ENCODE measurements at regions not wholly inside any gene's neighbourhood (a gene's known extent, or its start where the extent isn't known, plus 50 kb on each side); places are given as distances from the start of the nearest gene placed in this dataset.
A peak's percentile ranks its signal among the peaks of the same experiment; 100 is the strongest.

- Histone ChIP-seq H3K36me3 (ENCODE audit: insufficient read depth, low read length, poor library complexity, severe bottlenecking) (no peaks in the 10 kb centered on the region), H3K27me3 (replicated peaks; ENCODE audit: insufficient read depth, low read depth, low read length, poor library complexity) (peaks cover 40% of the 10 kb centered on the region), H3K4me3 (ENCODE audit: low read depth, low read length, poor library complexity, severe bottlenecking) (no peak overlapping the region), H3K27ac (ENCODE audit: low read depth, low read length, poor library complexity, severe bottlenecking) (no peak overlapping the region), H3K4me1 (ENCODE audit: insufficient read depth, low read length, poor library complexity, severe bottlenecking) (no peaks in the 10 kb centered on the region), H3K9me3 (ENCODE audit: low read depth, low read length, poor library complexity, severe bottlenecking) (no peaks in the 10 kb centered on the region)
- ChIA-PET CTCF (interaction anchor here (0.6 to 1.7 kb wide), 4 partner anchors 16 to 969 kb away, joined by 3 to 4 read pairs (median 3); no protein-coding TSS in a partner anchor), POLR2A (ENCODE audit: low non-redundant PET) (no interaction called here)
- DNase-seq (ENCODE audit: low spot score): no peak
- no peak for TF ChIP-seq EZH2 (IDR thresholded peaks at IDR 0.05; ENCODE audit: borderline replicate concordance, low read depth, low read length, poor library complexity, severe bottlenecking)
- TF ChIP-seq CTCF (conservative IDR thresholded peaks at IDR 0.05; ENCODE audit: low read depth, low read length): peak; percentile 42; the same call in 1 of the 2 replicates
- intact Hi-C loops (cut with micrococcal nuclease; ENCODE audit: unreplicated experiment): loop anchor here (5.0 to 10.0 kb wide), 5 partner anchors 123 to 391 kb away; partner anchors contain the start of genes CMKLR1 and WSCD2
- BruUV-seq (replicated peaks): no TSS peak
Measured at GRCh38 chr12:108457734-108458361, 57.2 kb upstream of the FICD start.

- Histone ChIP-seq H3K4me3 (ENCODE audit: low read depth, low read length, poor library complexity, severe bottlenecking) (no peak overlapping the region), H3K9me3 (ENCODE audit: low read depth, low read length, poor library complexity, severe bottlenecking) (no peaks in the 10 kb centered on the region), H3K27me3 (replicated peaks; ENCODE audit: insufficient read depth, low read depth, low read length, poor library complexity) (peaks cover 34% of the 10 kb centered on the region), H3K4me1 (ENCODE audit: insufficient read depth, low read length, poor library complexity, severe bottlenecking) (no peaks in the 10 kb centered on the region), H3K36me3 (ENCODE audit: insufficient read depth, low read length, poor library complexity, severe bottlenecking) (no peaks in the 10 kb centered on the region), H3K27ac (ENCODE audit: low read depth, low read length, poor library complexity, severe bottlenecking) (no peak overlapping the region)
- POLR2A ChIA-PET (ENCODE audit: low non-redundant PET): no interaction called here
- TF ChIP-seq CTCF (conservative IDR thresholded peaks at IDR 0.05; ENCODE audit: low read depth, low read length) (peak; percentile 81), EZH2 (IDR thresholded peaks at IDR 0.05; ENCODE audit: borderline replicate concordance, low read depth, low read length, poor library complexity, severe bottlenecking) (no peak)
- intact Hi-C loops (cut with micrococcal nuclease; ENCODE audit: unreplicated experiment): loop anchor here (5.0 to 10.0 kb wide), 5 partner anchors 122 to 390 kb away; partner anchors contain the start of genes CMKLR1 and WSCD2
- CTCF ChIA-PET: interaction anchor here (1.2 to 1.7 kb wide), 3 partner anchors 16 to 394 kb away, joined by 3 read pairs; no protein-coding TSS in a partner anchor
- no TSS peak for BruUV-seq (replicated peaks)
- peak; percentile 89 for DNase-seq (ENCODE audit: low spot score)
Measured at GRCh38 chr12:108457006-108457733, 57.9 kb upstream of the FICD start.

GRCh38 chr12:108455706-108456105, 59.4 kb upstream of the FICD start:
- BruUV-seq (replicated peaks): no TSS peak
- Histone ChIP-seq H3K4me3 (ENCODE audit: low read depth, low read length, poor library complexity, severe bottlenecking) (no peak overlapping the region), H3K27me3 (replicated peaks; ENCODE audit: insufficient read depth, low read depth, low read length, poor library complexity) (peaks cover 21% of the 10 kb centered on the region), H3K36me3 (ENCODE audit: insufficient read depth, low read length, poor library complexity, severe bottlenecking) (no peaks in the 10 kb centered on the region), H3K9me3 (ENCODE audit: low read depth, low read length, poor library complexity, severe bottlenecking) (no peaks in the 10 kb centered on the region), H3K27ac (ENCODE audit: low read depth, low read length, poor library complexity, severe bottlenecking) (no peak overlapping the region), H3K4me1 (ENCODE audit: insufficient read depth, low read length, poor library complexity, severe bottlenecking) (peaks cover 5% of the 10 kb centered on the region)
- TF ChIP-seq CTCF (conservative IDR thresholded peaks at IDR 0.05; ENCODE audit: low read depth, low read length) (no peak), EZH2 (IDR thresholded peaks at IDR 0.05; ENCODE audit: borderline replicate concordance, low read depth, low read length, poor library complexity, severe bottlenecking) (no peak)
- no peak for DNase-seq (ENCODE audit: low spot score)
- intact Hi-C loops (cut with micrococcal nuclease; ENCODE audit: unreplicated experiment): loop anchor here (5.0 to 10.0 kb wide), 5 partner anchors 121 to 388 kb away; partner anchors contain the start of genes CMKLR1 and WSCD2
- ChIA-PET POLR2A (ENCODE audit: low non-redundant PET) (no interaction called here), CTCF (no interaction called here)
